ENCODE measurements at regions not wholly inside any gene's neighbourhood (a gene's known extent, or its start where the extent isn't known, plus 50 kb on each side); places are given as distances from the start of the nearest gene placed in this dataset.

DNA sequence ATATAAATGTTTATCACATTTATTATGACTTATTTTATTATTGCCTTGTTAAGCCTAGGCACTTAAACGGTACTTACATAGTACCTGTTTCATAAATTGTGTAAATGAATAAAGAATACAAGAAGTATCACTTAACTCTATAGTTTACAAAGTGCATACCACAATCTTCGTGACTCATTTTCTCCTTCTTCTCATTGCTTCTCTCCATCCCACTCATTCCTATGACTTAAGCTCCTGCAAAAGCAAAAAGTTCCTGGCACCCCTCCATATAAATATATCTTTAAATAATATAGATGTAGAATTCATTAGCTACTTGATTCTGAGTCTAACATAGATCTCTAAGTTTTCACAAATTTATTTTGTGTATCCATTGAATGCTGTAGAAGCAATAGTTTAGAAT lies 1382.0 kb upstream of the CELF2 start:
- DNase-seq (ENCODE audit: low read depth), result no peak
- TF ChIP-seq, protein P1, sequence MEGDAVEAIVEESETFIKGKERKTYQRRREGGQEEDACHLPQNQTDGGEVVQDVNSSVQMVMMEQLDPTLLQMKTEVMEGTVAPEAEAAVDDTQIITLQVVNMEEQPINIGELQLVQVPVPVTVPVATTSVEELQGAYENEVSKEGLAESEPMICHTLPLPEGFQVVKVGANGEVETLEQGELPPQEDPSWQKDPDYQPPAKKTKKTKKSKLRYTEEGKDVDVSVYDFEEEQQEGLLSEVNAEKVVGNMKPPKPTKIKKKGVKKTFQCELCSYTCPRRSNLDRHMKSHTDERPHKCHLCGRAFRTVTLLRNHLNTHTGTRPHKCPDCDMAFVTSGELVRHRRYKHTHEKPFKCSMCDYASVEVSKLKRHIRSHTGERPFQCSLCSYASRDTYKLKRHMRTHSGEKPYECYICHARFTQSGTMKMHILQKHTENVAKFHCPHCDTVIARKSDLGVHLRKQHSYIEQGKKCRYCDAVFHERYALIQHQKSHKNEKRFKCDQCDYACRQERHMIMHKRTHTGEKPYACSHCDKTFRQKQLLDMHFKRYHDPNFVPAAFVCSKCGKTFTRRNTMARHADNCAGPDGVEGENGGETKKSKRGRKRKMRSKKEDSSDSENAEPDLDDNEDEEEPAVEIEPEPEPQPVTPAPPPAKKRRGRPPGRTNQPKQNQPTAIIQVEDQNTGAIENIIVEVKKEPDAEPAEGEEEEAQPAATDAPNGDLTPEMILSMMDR (IDR thresholded peaks at IDR 0.05; ENCODE audit: low read depth, low read length, missing control alignments), result no peak
- no peak overlapping the region for H3K4me3 ChIP-seq (ENCODE audit: low read depth, low read length)

DNA sequence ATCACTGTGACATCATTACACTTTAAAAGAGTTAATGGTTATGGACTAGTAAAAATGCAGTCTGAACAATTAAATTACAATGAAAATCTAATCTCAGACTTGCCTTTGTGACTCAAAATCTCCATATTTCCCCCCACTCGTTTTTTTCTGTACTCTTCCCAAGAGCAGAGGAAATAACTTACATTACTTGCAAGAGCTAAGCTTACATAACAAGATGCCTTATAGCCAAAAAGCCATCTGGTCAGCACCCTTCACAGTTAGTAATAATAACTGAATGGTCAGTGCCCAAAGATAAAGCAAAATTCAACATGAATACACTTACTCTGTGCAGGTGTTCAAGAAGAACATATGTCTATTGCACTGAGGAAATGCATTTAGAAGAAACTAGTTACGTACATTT lies 1381.5 kb upstream of the CELF2 start:
- TF ChIP-seq, protein P1 (IDR thresholded peaks at IDR 0.05; ENCODE audit: low read depth, low read length, missing control alignments), result no peak
- DNase-seq (ENCODE audit: low read depth), result no peak
- H3K4me3 ChIP-seq (ENCODE audit: low read depth, low read length), result no peak overlapping the region

DNA sequence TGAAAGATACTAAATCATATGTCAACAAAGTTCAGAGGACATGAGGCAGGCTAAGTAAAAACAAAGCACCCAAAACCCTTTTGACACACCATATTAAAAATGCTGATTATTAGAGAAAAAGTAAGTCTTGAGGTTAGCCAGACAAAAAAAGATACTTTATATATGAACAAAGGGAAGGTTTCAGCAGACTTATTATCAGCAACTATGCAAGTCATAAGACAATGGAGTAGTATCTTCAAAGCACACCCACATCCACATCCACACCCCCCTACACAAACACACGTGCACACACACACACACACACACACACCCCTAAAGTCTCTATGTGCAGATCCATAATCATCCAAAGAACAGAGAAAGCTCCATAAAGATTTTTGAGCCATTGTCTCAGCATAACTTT lies 1373.9 kb upstream of the CELF2 start:
- DNase-seq (ENCODE audit: low read depth), result no peak

DNA sequence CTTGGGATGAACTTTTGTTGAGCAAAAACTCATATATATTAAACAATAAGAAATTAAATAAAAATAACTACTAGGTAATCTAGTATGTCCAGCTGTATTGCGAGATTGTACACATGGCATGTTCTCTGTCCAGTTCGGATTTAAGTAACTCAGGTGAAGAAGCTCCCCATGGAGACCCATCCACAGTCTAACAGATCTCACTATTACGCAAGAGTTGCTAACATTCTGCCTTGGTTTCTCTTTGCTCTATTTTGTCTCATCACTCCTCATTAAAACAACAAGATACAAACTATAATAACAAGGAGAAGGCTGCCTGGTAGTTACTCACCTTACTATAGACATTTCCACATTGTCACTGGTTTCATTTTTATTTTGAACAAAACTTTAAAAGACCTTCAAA lies 1372.3 kb upstream of the CELF2 start:
- no peak overlapping the region for H3K4me3 ChIP-seq (ENCODE audit: low read depth, low read length)
- TF ChIP-seq, protein P1 (IDR thresholded peaks at IDR 0.05; ENCODE audit: low read depth, low read length, missing control alignments), result no peak
- no peak for DNase-seq (ENCODE audit: low read depth)

More for the DNA sequence above, 1373.9 kb upstream of the CELF2 start:
- TF ChIP-seq, protein P1 (IDR thresholded peaks at IDR 0.05; ENCODE audit: low read depth, low read length, missing control alignments), result no peak
- H3K4me3 ChIP-seq (ENCODE audit: low read depth, low read length), result no peak overlapping the region

DNA sequence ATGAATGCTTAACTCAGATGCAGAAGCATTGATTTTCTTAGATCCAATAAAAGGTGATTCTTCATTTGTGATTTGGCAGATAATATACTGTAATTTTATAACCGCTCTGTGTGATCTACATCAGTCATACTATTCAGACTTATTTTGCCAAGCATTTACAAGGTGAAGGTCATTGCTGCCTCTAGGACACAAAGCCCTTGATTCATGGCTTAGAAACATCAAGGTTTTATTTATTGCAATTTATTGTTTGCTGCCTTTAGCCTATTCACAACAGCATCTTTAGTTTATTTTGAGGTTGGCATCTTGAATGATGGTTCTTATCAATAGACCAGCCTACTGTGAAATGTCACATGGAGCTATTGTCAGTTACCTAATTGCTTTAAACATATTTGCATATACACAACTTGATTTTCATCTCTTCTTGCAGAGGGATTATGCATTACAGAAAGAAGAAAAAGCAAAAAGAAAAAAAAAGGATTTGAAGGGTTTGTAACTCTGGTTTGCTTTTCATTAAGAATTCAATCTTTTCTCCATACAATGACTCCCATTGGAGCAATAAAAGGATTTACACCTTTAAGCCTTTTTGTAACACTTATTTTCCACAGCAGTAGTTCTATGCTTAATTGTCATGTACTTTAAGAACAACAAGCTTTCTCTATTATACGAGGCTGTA lies 1371.6 kb upstream of the CELF2 start:
- no peak for DNase-seq (ENCODE audit: low read depth)
- TF ChIP-seq, protein P1 (IDR thresholded peaks at IDR 0.05; ENCODE audit: low read depth, low read length, missing control alignments), result no peak

DNA sequence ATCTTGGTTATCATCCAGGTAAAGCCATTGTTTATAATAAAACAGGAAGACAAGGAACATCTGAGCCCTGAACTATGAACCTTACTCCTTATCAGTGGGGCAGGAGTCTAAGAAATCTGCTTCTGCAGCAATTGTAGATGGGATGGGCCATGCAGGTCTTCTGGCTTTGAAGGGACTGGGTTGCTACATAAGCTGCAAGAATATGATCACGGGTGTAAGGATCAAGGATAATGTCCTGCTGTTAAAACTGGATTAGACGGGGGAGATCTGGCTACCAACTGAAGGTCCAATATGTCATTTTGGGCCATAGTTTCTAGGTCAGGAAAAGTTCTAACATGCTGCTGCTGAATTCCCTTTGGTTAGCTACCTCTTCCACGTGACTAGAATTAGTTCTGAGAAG lies 1363.4 kb upstream of the CELF2 start:
- no peak for DNase-seq (ENCODE audit: low read depth)
- H3K4me3 ChIP-seq (ENCODE audit: low read depth, low read length), result no peak overlapping the region
- TF ChIP-seq, protein P1 (IDR thresholded peaks at IDR 0.05; ENCODE audit: low read depth, low read length, missing control alignments), result no peak

More for the DNA sequence above, 1371.6 kb upstream of the CELF2 start:
- no peak overlapping the region for H3K4me3 ChIP-seq (ENCODE audit: low read depth, low read length)

DNA sequence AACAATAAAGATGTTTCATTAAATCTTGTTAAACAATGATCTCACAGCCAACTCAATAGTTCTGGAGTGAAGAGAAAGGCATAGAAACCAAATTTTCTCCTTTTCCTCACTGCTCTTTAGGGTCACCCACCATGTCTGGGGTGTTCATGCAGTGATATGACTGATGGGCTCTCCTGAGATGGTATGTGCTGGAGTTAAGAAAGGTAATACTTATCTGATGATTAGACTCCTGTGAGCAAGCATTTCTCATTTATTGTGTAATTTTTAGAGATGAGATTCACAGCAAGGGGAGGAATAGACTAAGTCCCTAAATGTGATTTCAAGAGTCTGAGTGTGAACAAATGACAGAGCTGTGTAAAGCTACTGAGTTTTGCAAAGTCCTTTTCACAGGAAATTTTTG lies 1361.3 kb upstream of the CELF2 start:
- no peak for DNase-seq (ENCODE audit: low read depth)
- TF ChIP-seq, protein P1 (IDR thresholded peaks at IDR 0.05; ENCODE audit: low read depth, low read length, missing control alignments), result no peak
- no peak overlapping the region for H3K4me3 ChIP-seq (ENCODE audit: low read depth, low read length)
